ENCODE measurements at regions not wholly inside any gene's neighbourhood (a gene's known extent, or its start where the extent isn't known, plus 50 kb on each side); places are given as distances from the start of the nearest gene placed in this dataset.

DNA sequence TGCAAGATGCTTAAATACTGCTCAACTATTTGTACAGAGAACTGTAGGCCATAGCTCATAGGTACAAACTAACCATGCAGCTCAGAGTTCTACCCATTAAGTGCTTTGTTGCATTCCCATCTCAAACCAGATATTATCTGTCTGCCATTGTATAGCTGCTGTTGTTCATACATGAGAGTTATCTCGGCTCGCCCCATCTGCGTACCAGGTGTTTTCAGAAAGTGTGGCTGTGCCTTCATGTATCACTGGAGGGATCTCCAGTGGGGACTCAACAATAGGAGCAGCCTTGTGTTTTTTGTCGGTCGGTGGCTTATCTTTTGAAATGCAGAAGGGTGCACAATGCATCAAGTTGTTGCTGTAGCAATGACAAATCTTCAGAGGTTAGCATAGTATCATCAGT lies 678.3 kb downstream of the RERGL start:
- H3K9me3 Mint-ChIP-seq = peaks cover 7 to 21% of the 10 kb centered on the region in 2 experiments
- Histone ChIP-seq H3K23me2 (ENCODE audit: insufficient read length, low read depth, low read length, poor library complexity, severe bottlenecking) (no peaks in the 10 kb centered on the region), H4K20me1 (ENCODE audit: control insufficient read depth, insufficient read depth, insufficient read length) (no peaks in the 10 kb centered on the region), H3K9me3 (ENCODE audit: control insufficient read depth, low read depth, low read length) (no peaks in the 10 kb centered on the region), H3K27ac (ENCODE audit: insufficient read length, low read depth, low read length) (no peak overlapping the region), H3K4ac (ENCODE audit: low read depth, low read length) (no peak overlapping the region), H3K4me1 (ENCODE audit: insufficient read depth, low read length) (no peaks in the 10 kb centered on the region), H2AK5ac (ENCODE audit: insufficient read length, low read length) (no peak overlapping the region), H4K5ac (ENCODE audit: insufficient read length, low read depth, low read length) (no peak overlapping the region), H2BK12ac (ENCODE audit: insufficient read length, low read depth, low read length) (no peak overlapping the region), H4K8ac (replicated peaks; ENCODE audit: insufficient read length, low read depth, low read length) (no peak overlapping the region), H3K27me3 (ENCODE audit: insufficient read depth, low read length) (no peaks in the 10 kb centered on the region), H4K91ac (ENCODE audit: insufficient read length, low read depth, low read length) (no peak overlapping the region), H3K79me2 (ENCODE audit: insufficient read depth, low read length) (no peaks in the 10 kb centered on the region), H3K18ac (ENCODE audit: insufficient read length, low read depth, low read length) (no peak overlapping the region), H2AFZ (ENCODE audit: low read length) (no peak overlapping the region), H3K14ac (ENCODE audit: insufficient read depth, low read length) (no peak overlapping the region), H3K9ac (ENCODE audit: extremely low read depth, insufficient read length, low read length) (no peak overlapping the region), H2BK5ac (ENCODE audit: insufficient read length, low read length) (no peak overlapping the region), H3K79me1 (ENCODE audit: insufficient read depth, low read depth, low read length, poor library complexity, severe bottlenecking) (no peaks in the 10 kb centered on the region), H3K4me2 (ENCODE audit: insufficient read depth, insufficient read length, low read length) (no peak overlapping the region), H3K56ac (ENCODE audit: insufficient read length, low read depth, low read length) (no peak overlapping the region), H2BK120ac (ENCODE audit: low read depth, low read length, poor library complexity, severe bottlenecking) (no peak overlapping the region), H2BK20ac (ENCODE audit: low read depth, low read length, poor library complexity, severe bottlenecking) (no peak overlapping the region), H3K23ac (ENCODE audit: insufficient read length, low read depth, low read length) (no peak overlapping the region), H3T11ph (ENCODE audit: low read length) (no peak overlapping the region), H2BK15ac (ENCODE audit: low read depth, low read length) (no peak overlapping the region)
- no peak overlapping the region for H3K27ac Mint-ChIP-seq
- H3K4me1 Mint-ChIP-seq = peaks cover 0 to 4% of the 10 kb centered on the region in 2 experiments; a peak in 2 of 4 replicates
- H3K36me3 Mint-ChIP-seq (ENCODE audit: insufficient read depth in 1 of 3, low read depth in 3 of 3) = peaks cover 0 to 10% (median 5%) of the 10 kb centered on the region in 3 experiments; a peak in 3 of 7 replicates
- TF ChIP-seq, protein P1, sequence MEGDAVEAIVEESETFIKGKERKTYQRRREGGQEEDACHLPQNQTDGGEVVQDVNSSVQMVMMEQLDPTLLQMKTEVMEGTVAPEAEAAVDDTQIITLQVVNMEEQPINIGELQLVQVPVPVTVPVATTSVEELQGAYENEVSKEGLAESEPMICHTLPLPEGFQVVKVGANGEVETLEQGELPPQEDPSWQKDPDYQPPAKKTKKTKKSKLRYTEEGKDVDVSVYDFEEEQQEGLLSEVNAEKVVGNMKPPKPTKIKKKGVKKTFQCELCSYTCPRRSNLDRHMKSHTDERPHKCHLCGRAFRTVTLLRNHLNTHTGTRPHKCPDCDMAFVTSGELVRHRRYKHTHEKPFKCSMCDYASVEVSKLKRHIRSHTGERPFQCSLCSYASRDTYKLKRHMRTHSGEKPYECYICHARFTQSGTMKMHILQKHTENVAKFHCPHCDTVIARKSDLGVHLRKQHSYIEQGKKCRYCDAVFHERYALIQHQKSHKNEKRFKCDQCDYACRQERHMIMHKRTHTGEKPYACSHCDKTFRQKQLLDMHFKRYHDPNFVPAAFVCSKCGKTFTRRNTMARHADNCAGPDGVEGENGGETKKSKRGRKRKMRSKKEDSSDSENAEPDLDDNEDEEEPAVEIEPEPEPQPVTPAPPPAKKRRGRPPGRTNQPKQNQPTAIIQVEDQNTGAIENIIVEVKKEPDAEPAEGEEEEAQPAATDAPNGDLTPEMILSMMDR (conservative IDR thresholded peaks at IDR 0.05) = no peak
- no peaks in the 10 kb centered on the region for H3K27me3 Mint-ChIP-seq (ENCODE audit: low read depth)
- H3K4me3 Mint-ChIP-seq = no peak overlapping the region
- no peak for DNase-seq
- WGBS (ENCODE audit: extremely low coverage, insufficient read length, low lambda C conversion rate) = no CpG with 5 or more reads among the region's 5 CpGs
